Right lobe of liver (tissue), 4 donors: ENCODE measurements at regions not wholly inside any gene's neighbourhood (a gene's known extent, or its start where the extent isn't known, plus 50 kb on each side); places are given as distances from the start of the nearest gene placed in this dataset.
"Not testable (repeated sequence)": the region's sequence is repeated elsewhere in the genome, so short reads cannot be mapped to it uniquely, and the experiment has no call there.

ENCODE experiments used
- POLR2A ChIP-seq: fragments of 450-650 bp; IDR thresholded peaks from one replicate; pipeline ENCODE4 v1.6.1; 2017; ENCODE audit warnings: antibody characterized with exemption, mild to moderate bottlenecking
- TF ChIP-seq, protein P1 (sequence below), 4 donors: fragments of 200-600 bp in 3 of 4; fragments of 450-650 bp in 1 of 4; IDR thresholded peaks; one replicate each; pipeline versions ENCODE4 v1.5.1 to v1.8.0; 2016 to 2022; ENCODE audit warnings: antibody characterized with exemption in 4 of 4, mild to moderate bottlenecking in 2 of 4
- donor health status: DM: no; HTN: no; CAD: no.
- donor health status: DM: no; HTN: no; CAD: no.
- donor health status: DM: no; HTN: yes; CAD: no.

DNA sequence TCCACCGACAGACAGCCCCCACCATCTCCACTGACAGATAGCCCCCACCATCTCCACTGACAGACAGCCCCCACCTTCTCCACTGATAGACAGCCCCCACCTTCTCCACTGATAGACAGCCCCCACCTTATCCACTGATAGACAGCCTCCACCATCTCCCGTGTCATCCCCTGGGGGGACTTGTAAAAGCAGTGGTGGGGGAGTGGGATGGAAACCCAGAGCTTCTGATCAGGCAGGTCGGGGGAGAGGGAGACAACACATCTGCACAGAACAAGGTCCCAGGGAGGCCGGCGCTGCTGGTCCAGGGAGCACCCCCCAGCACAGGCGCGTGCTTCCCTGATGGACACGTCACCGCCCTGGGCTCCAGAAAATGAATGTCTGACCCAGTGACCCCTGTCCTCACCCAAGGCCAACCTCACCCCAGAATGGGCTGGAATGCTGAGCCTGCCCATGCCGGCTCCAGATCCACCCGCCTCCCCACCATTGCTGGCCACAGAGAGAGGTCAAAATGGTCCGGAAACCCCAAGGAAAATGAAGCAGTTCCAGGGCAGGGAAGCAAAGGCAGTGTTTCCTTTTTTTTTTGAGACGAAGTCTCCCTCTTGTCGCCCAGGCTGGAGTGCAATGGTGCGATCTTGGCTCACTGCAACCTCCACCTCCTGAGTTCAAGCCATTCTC, 91.6 kb upstream of the METTL9 start:
- TF ChIP-seq, protein P1, sequence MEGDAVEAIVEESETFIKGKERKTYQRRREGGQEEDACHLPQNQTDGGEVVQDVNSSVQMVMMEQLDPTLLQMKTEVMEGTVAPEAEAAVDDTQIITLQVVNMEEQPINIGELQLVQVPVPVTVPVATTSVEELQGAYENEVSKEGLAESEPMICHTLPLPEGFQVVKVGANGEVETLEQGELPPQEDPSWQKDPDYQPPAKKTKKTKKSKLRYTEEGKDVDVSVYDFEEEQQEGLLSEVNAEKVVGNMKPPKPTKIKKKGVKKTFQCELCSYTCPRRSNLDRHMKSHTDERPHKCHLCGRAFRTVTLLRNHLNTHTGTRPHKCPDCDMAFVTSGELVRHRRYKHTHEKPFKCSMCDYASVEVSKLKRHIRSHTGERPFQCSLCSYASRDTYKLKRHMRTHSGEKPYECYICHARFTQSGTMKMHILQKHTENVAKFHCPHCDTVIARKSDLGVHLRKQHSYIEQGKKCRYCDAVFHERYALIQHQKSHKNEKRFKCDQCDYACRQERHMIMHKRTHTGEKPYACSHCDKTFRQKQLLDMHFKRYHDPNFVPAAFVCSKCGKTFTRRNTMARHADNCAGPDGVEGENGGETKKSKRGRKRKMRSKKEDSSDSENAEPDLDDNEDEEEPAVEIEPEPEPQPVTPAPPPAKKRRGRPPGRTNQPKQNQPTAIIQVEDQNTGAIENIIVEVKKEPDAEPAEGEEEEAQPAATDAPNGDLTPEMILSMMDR (IDR thresholded peaks at IDR 0.05): not testable (repeated sequence)
- not testable (repeated sequence) for TF ChIP-seq POLR2A
